Stomach (tissue), 4 donors: ENCODE measurements at regions not wholly inside any gene's neighbourhood (a gene's known extent, or its start where the extent isn't known, plus 50 kb on each side); places are given as distances from the start of the nearest gene placed in this dataset.

Experiments used
- CTCF ChIP-seq, 7 experiments: fragments of 450-650 bp in 4 of 7; fragments of 200-600 bp in 3 of 7; sonication (generic) in 3 of 7; IDR thresholded peaks; one replicate each; pipeline ENCODE4 v1.5.1; 2016 to 2019; ENCODE audit warnings: antibody characterized with exemption in 7 of 7, control low read depth in 2 of 7, mild to moderate bottlenecking in 1 of 7
- POLR2A ChIP-seq, 4 donors: fragments of 450-650 bp; IDR thresholded peaks; one replicate each; pipeline ENCODE4 v1.6.1; 2016; ENCODE audit warnings: antibody characterized with exemption in 4 of 4, control low read depth in 2 of 4, mild to moderate bottlenecking in 1 of 4, moderate library complexity in 1 of 4
- POLR2AphosphoS5 ChIP-seq, 3 donors: sonication (generic); formaldehyde crosslinking; IDR thresholded peaks; one replicate each; pipeline ENCODE4 v1.6.1; 2016; ENCODE audit warnings: antibody characterized with exemption in 3 of 3

- no peak for TF ChIP-seq CTCF (IDR thresholded peaks at IDR 0.05)
- no peak for TF ChIP-seq POLR2A (IDR thresholded peaks at IDR 0.05)
- no peak for TF ChIP-seq POLR2AphosphoS5 (IDR thresholded peaks at IDR 0.05)
Observed at GRCh38 chr18:75545189-75545588, 117.7 kb upstream of the SMIM21 start.
